ENCODE measurements at regions not wholly inside any gene's neighbourhood (a gene's known extent, or its start where the extent isn't known, plus 50 kb on each side); places are given as distances from the start of the nearest gene placed in this dataset.

DNA sequence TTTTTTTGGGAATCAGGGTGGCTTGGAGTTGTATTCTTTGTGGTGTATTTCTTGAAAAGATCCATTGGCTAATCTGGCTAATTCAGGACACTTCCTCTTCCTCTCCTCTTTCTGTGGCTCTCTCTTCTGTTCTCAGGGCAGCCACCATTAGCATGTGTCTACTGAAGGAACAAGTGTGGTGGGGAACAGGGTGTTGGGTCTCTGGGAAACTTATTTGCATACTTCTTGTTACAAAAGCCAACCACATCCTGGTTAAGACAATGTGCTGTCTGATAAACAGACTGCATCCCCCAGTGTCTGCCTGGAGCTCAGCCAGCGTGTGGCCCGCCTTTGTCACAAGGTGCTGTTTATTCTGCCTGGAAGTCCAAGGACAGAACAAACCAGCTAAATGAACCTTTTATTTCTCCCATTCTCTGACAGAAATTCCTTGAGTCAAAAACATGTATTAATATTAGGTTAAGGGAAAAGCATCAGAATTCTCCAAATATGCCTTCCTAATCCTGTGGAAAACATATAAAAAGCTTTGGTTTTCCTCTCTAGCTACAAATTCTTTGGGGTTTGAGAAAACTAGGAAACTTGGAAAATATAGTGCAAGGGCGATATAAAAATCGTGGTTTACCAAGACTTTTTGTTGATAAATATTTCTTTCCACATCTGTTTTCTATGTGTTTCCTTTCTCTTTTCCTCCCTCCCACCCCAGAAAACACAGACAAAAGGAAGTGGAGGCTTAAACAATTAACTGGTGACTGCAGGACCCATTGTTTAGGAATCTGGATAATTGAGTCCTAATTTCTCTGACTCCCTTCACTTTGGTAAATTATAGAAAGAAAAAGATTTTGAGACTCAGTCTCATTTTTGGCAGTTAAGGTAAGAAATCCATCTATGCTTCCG is 203.6 kb downstream of the SPRY1 start:
- TF ChIP-seq, protein P1, sequence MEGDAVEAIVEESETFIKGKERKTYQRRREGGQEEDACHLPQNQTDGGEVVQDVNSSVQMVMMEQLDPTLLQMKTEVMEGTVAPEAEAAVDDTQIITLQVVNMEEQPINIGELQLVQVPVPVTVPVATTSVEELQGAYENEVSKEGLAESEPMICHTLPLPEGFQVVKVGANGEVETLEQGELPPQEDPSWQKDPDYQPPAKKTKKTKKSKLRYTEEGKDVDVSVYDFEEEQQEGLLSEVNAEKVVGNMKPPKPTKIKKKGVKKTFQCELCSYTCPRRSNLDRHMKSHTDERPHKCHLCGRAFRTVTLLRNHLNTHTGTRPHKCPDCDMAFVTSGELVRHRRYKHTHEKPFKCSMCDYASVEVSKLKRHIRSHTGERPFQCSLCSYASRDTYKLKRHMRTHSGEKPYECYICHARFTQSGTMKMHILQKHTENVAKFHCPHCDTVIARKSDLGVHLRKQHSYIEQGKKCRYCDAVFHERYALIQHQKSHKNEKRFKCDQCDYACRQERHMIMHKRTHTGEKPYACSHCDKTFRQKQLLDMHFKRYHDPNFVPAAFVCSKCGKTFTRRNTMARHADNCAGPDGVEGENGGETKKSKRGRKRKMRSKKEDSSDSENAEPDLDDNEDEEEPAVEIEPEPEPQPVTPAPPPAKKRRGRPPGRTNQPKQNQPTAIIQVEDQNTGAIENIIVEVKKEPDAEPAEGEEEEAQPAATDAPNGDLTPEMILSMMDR (IDR thresholded peaks at IDR 0.05): no peak
- no peak for TF ChIP-seq POLR2A (IDR thresholded peaks at IDR 0.05)

Measured in esophagus squamous epithelium (tissue), 4 donors.